ENCODE measurements at regions not wholly inside any gene's neighbourhood (a gene's known extent, or its start where the extent isn't known, plus 50 kb on each side); places are given as distances from the start of the nearest gene placed in this dataset.
"Not testable (repeated sequence)": the region's sequence is repeated elsewhere in the genome, so short reads cannot be mapped to it uniquely, and the experiment has no call there.

DNA sequence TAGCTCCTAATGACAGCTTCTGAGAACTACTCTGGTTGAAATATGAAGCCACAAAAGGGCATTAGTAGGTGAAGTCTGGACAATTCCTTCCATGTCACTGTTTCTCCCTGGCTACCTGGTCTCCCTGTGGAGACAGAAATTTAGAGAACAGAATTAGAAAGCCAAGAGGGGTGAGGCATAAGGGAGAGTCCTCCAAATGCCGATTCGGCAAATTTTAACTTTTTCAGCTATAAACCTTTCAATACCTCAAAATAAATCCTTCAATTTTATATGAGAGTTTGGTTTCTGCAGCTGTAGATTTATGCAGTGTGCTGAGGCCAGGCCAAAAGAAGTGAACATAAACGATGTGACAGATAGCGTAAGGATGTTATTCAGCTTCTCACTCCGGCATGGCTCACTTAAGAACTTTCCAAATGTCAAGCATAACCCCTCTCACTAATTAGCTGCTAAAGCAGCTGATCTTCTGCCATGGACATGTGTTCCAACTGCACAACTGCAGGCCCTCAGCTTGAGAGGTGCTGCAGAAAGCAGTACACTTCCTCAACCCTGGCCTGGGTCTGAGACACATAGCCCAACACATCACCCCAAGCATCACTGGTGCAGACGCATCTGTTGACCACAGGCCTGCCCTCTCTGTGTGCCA lies 247.9 kb upstream of the SOX9 start:
- ATAC-seq (no peak), DNase-seq (no peak)
- TF ChIP-seq EZH2 (IDR thresholded peaks at IDR 0.05; ENCODE audit: low read length, unreplicated experiment) (no peak), EZH2phosphoT487 (IDR thresholded peaks at IDR 0.05; ENCODE audit: borderline replicate concordance, low read length) (no peak)
- TF ChIP-seq, protein P1, sequence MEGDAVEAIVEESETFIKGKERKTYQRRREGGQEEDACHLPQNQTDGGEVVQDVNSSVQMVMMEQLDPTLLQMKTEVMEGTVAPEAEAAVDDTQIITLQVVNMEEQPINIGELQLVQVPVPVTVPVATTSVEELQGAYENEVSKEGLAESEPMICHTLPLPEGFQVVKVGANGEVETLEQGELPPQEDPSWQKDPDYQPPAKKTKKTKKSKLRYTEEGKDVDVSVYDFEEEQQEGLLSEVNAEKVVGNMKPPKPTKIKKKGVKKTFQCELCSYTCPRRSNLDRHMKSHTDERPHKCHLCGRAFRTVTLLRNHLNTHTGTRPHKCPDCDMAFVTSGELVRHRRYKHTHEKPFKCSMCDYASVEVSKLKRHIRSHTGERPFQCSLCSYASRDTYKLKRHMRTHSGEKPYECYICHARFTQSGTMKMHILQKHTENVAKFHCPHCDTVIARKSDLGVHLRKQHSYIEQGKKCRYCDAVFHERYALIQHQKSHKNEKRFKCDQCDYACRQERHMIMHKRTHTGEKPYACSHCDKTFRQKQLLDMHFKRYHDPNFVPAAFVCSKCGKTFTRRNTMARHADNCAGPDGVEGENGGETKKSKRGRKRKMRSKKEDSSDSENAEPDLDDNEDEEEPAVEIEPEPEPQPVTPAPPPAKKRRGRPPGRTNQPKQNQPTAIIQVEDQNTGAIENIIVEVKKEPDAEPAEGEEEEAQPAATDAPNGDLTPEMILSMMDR (conservative IDR thresholded peaks at IDR 0.05; ENCODE audit: low read depth, low read length), result no peak
- Histone ChIP-seq H3K4me3 (ENCODE audit: low read length) (no peak overlapping the region), H3K4me1 (ENCODE audit: insufficient read depth, low read length) (no peaks in the 10 kb centered on the region), H3K36me3 (ENCODE audit: low read depth, low read length) (no peaks in the 10 kb centered on the region), H2AFZ (ENCODE audit: low read length) (no peak overlapping the region), H3K9me2 (replicated peaks; ENCODE audit: low read length) (no peaks in the 10 kb centered on the region), H3F3A (ENCODE audit: low read length, unreplicated experiment) (no peaks in the 10 kb centered on the region), H3K9me3 (ENCODE audit: low read length) (no peaks in the 10 kb centered on the region), H3K27ac (ENCODE audit: low read length) (no peak overlapping the region), H4K20me1 (ENCODE audit: low read length) (no peaks in the 10 kb centered on the region), H3K4me2 (ENCODE audit: low read length) (no peak overlapping the region), H3K79me2 (ENCODE audit: low read length) (no peaks in the 10 kb centered on the region), H3K9ac (ENCODE audit: low read length) (no peak overlapping the region), H3K27me3 (ENCODE audit: low read length) (no peaks in the 10 kb centered on the region)
- ChIA-PET POLR2A (ENCODE audit: unreplicated experiment) (no interaction called here), CTCF (interaction anchor here (0.6 kb wide), 1 partner anchor 29 kb away, joined by 3 read pairs; no protein-coding TSS in a partner anchor)
- no TSS peak for BruUV-seq (replicated peaks)
- intact Hi-C loops (cut with micrococcal nuclease), result no loop called here

DNA sequence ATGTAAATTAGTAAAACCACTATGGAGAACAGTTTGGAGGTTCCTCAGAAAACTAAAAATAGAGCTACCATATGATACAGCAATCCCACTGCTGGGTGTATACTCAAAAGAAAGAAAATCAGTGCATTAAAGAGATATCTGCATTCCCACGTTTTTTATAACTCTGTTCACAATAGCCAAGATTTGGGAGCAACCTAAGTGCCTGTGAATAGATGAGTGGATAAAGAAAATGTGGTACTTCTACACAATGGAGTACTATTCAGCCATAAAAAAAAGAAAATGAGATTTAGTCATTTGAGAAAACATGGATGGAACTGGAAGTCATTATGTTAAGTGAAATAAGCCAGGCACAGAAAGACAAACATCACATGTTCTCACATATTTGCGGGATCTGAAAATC lies 246.0 kb upstream of the SOX9 start:
- CTCF ChIA-PET; BruUV-seq (replicated peaks); DNase-seq: not testable (repeated sequence)

DNA sequence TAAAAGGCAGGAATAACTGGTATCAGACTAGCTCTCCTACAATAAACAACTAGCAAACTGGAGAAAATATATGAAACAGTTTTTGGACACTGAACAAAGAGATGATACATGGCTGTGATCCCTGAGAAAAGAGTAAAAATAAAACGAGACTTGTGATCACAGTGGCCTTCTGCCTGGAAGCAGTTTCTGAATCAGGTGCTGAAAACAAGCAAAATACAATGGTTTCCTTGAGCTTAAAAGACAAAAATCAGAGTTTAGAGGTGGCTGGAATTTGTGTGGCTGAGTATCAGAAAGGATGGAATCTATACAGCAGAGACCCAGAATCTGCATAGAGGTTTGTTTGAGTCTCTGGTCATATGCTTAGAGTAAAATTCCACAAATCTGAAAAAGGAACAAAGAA lies 242.5 kb upstream of the SOX9 start:
- ATAC-seq, result no peak
- Histone ChIP-seq H3K4me3 (ENCODE audit: low read length) (no peak overlapping the region), H3K9me3 (ENCODE audit: low read length) (no peaks in the 10 kb centered on the region), H3K4me1 (ENCODE audit: insufficient read depth, low read length) (no peaks in the 10 kb centered on the region), H3K4me2 (ENCODE audit: low read length) (no peak overlapping the region), H3K9ac (ENCODE audit: low read length) (no peak overlapping the region), H3K27me3 (ENCODE audit: low read length) (no peaks in the 10 kb centered on the region), H3K79me2 (ENCODE audit: low read length) (no peaks in the 10 kb centered on the region), H3F3A (ENCODE audit: low read length, unreplicated experiment) (no peaks in the 10 kb centered on the region), H3K36me3 (ENCODE audit: low read depth, low read length) (no peaks in the 10 kb centered on the region), H3K27ac (ENCODE audit: low read length) (no peak overlapping the region), H3K9me2 (replicated peaks; ENCODE audit: low read length) (no peaks in the 10 kb centered on the region), H2AFZ (ENCODE audit: low read length) (no peak overlapping the region), H4K20me1 (ENCODE audit: low read length) (no peaks in the 10 kb centered on the region)
- no peak for DNase-seq
- BruUV-seq (replicated peaks), result no TSS peak
- intact Hi-C loops (cut with micrococcal nuclease), result no loop called here
- TF ChIP-seq EZH2phosphoT487 (IDR thresholded peaks at IDR 0.05; ENCODE audit: borderline replicate concordance, low read length), result no peak
- TF ChIP-seq, protein P1 (conservative IDR thresholded peaks at IDR 0.05; ENCODE audit: low read depth, low read length), result no peak
- TF ChIP-seq EZH2 (IDR thresholded peaks at IDR 0.05; ENCODE audit: low read length, unreplicated experiment), result no peak
- POLR2A ChIA-PET (ENCODE audit: unreplicated experiment), result no interaction called here
- CTCF ChIA-PET, result no interaction called here

More for the DNA sequence above, 246.0 kb upstream of the SOX9 start:
- H2AFZ ChIP-seq (ENCODE audit: low read length); ATAC-seq; H3K4me3 ChIP-seq (ENCODE audit: low read length); H4K20me1 ChIP-seq (ENCODE audit: low read length); H3K4me2 ChIP-seq (ENCODE audit: low read length); H3K9me3 ChIP-seq (ENCODE audit: low read length); H3K9me2 ChIP-seq (replicated peaks; ENCODE audit: low read length); H3K27me3 ChIP-seq (ENCODE audit: low read length); POLR2A ChIA-PET (ENCODE audit: unreplicated experiment); H3K9ac ChIP-seq (ENCODE audit: low read length); H3K4me1 ChIP-seq (ENCODE audit: insufficient read depth, low read length); H3K27ac ChIP-seq (ENCODE audit: low read length); H3F3A ChIP-seq (ENCODE audit: low read length, unreplicated experiment); intact Hi-C loops (cut with micrococcal nuclease); H3K79me2 ChIP-seq (ENCODE audit: low read length); H3K36me3 ChIP-seq (ENCODE audit: low read depth, low read length): not testable (repeated sequence)
